Endodermal cell (in vitro differentiated cells): ENCODE measurements at regions not wholly inside any gene's neighbourhood (a gene's known extent, or its start where the extent isn't known, plus 50 kb on each side); places are given as distances from the start of the nearest gene placed in this dataset.

Source experiments
- DNase-seq: peaks from one replicate; pipeline ENCODE4 v3.0.0-alpha.2; 2017
- H3K27ac ChIP-seq: 2 replicates; pipeline ENCODE4 v1.5.1; 2013; ENCODE audit warnings: mild to moderate bottlenecking, low read depth, low read length, moderate library complexity
- H3K27me3 ChIP-seq: 2 replicates; pipeline ENCODE4 v1.6.1; 2013; ENCODE audit warnings: mild to moderate bottlenecking, low read length, moderate library complexity; ENCODE audit not compliant: insufficient read depth, control insufficient read depth, poor library complexity, severe bottlenecking
- H3K36me3 ChIP-seq: 2 replicates; pipeline ENCODE4 v1.7.0; 2013; ENCODE audit warnings: mild to moderate bottlenecking, low read length, moderate library complexity; ENCODE audit not compliant: control insufficient read depth, insufficient read depth
- H3K4me1 ChIP-seq: one replicate; pipeline ENCODE4 v1.7.0; 2013; ENCODE audit warnings: low read length; ENCODE audit not compliant: control insufficient read depth, insufficient read depth
- H3K4me3 ChIP-seq: 2 replicates; pipeline ENCODE4 v1.5.1; 2013; ENCODE audit warnings: mild to moderate bottlenecking, low read length, moderate library complexity
- H3K9ac ChIP-seq: 2 replicates; pipeline ENCODE4 v1.6.1; 2013; ENCODE audit warnings: mild to moderate bottlenecking, low read length, moderate library complexity; ENCODE audit not compliant: poor library complexity, severe bottlenecking; ENCODE audit errors: extremely low read depth
- H3K9me3 ChIP-seq: 2 replicates; pipeline ENCODE4 v1.6.1; 2013; ENCODE audit warnings: mild to moderate bottlenecking, low read length, moderate library complexity; ENCODE audit not compliant: control insufficient read depth
- H3K27ac Mint-ChIP-seq: 2 replicates; pipeline ENCODE4 v1.8.0; 2020; ENCODE audit warnings: mixed read lengths
- H3K27me3 Mint-ChIP-seq: 2 replicates; pipeline ENCODE4 v1.8.0; 2021; ENCODE audit warnings: mild to moderate bottlenecking, mixed read lengths; ENCODE audit not compliant: insufficient read depth
- H3K36me3 Mint-ChIP-seq: 2 replicates; pipeline ENCODE4 v1.8.0; 2020; ENCODE audit warnings: low read depth, mixed read lengths
- H3K4me1 Mint-ChIP-seq: 2 replicates; pipeline ENCODE4 v1.8.0; 2020; ENCODE audit warnings: mixed read lengths
- H3K4me3 Mint-ChIP-seq: 2 replicates; pipeline ENCODE4 v1.8.0; 2020; ENCODE audit warnings: mild to moderate bottlenecking, moderate library complexity, mixed read lengths
- H3K9me3 Mint-ChIP-seq: 2 replicates; pipeline ENCODE4 v1.8.0; 2020; ENCODE audit warnings: mild to moderate bottlenecking, mixed read lengths
- WGBS, 2 experiments: methylation state at CpG; one replicate each; pipeline versions ENCODE4 v1.1.5 to v1.1.7; 2013; ENCODE audit warnings: missing lambda C conversion rate in 2 of 2, mixed read lengths in 1 of 2; ENCODE audit not compliant: insufficient coverage in 1 of 2, insufficient read length in 1 of 2; 5-methylcytosine and 5-hydroxymethylcytosine counted together
- TF ChIP-seq, protein P1 (sequence below): fragments of 200-600 bp; sonication (generic); conservative IDR thresholded peaks from 2 replicates; pipeline ENCODE4 v1.5.0; 2021; ENCODE audit warnings: antibody characterized with exemption, mild to moderate bottlenecking

- Histone ChIP-seq H3K27me3 (no peaks in the 10 kb centered on the region), H3K36me3 (no peaks in the 10 kb centered on the region), H3K9ac (peak overlapping the region; percentile 21), H3K4me1 (no peaks in the 10 kb centered on the region), H3K27ac (no peak overlapping the region), H3K4me3 (peak overlapping the region; percentile 82), H3K9me3 (no peaks in the 10 kb centered on the region)
- H3K36me3 Mint-ChIP-seq: no peaks in the 10 kb centered on the region
- 21 to 32% methylated on average over 17 to 29 of the region's 29 CpGs for WGBS, 2 experiments
- peak overlapping the region; percentile 89 for H3K27ac Mint-ChIP-seq
- no peaks in the 10 kb centered on the region for H3K9me3 Mint-ChIP-seq
- peak overlapping the region; percentile 79 for H3K4me3 Mint-ChIP-seq
- DNase-seq: peak; percentile 93
- TF ChIP-seq, protein P1, sequence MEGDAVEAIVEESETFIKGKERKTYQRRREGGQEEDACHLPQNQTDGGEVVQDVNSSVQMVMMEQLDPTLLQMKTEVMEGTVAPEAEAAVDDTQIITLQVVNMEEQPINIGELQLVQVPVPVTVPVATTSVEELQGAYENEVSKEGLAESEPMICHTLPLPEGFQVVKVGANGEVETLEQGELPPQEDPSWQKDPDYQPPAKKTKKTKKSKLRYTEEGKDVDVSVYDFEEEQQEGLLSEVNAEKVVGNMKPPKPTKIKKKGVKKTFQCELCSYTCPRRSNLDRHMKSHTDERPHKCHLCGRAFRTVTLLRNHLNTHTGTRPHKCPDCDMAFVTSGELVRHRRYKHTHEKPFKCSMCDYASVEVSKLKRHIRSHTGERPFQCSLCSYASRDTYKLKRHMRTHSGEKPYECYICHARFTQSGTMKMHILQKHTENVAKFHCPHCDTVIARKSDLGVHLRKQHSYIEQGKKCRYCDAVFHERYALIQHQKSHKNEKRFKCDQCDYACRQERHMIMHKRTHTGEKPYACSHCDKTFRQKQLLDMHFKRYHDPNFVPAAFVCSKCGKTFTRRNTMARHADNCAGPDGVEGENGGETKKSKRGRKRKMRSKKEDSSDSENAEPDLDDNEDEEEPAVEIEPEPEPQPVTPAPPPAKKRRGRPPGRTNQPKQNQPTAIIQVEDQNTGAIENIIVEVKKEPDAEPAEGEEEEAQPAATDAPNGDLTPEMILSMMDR: no peak
- peaks cover 4% of the 10 kb centered on the region for H3K4me1 Mint-ChIP-seq
- H3K27me3 Mint-ChIP-seq: no peaks in the 10 kb centered on the region
Observed at GRCh38 chr6:26304797-26305640, 60.0 kb upstream of the BTN3A2 start.

GRCh38 chr6:26305641-26305969 is 59.4 kb upstream of the BTN3A2 start:
- Histone ChIP-seq H3K27ac (no peak overlapping the region), H3K9ac (no peak overlapping the region), H3K36me3 (no peaks in the 10 kb centered on the region), H3K4me3 (peak overlapping the region; percentile 82), H3K4me1 (no peaks in the 10 kb centered on the region), H3K9me3 (no peaks in the 10 kb centered on the region), H3K27me3 (no peaks in the 10 kb centered on the region)
- H3K36me3 Mint-ChIP-seq: no peaks in the 10 kb centered on the region
- TF ChIP-seq, protein P1: no peak
- DNase-seq: no peak
- H3K27ac Mint-ChIP-seq: peak overlapping the region; percentile 89
- H3K4me1 Mint-ChIP-seq: peaks cover 7% of the 10 kb centered on the region
- no peaks in the 10 kb centered on the region for H3K27me3 Mint-ChIP-seq
- 46 to 60% methylated on average over 2 to 3 of the region's 3 CpGs for WGBS, 2 experiments
- peak overlapping the region; percentile 79 for H3K4me3 Mint-ChIP-seq
- no peaks in the 10 kb centered on the region for H3K9me3 Mint-ChIP-seq

DNA sequence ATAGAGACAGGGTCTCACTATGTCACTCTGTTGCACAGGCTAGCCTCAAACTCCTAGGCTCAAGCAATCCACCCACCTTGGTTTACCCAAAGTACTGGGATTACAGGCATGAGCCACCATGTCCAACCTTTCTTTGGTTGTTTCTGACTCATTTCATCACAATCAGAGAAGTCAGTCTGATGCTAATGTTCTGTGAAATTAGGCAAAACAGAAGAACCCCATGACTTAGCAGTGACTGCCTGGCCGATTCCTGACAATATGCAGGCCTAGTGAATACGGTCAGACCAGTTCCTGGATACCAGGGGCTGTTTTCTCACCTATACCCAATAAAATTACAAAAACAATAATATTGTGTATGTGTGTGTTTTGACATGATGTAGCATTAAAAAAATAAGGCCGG is 58.8 kb upstream of the BTN3A2 start:
- Mint-ChIP-seq H3K4me3 (no peak overlapping the region), H3K4me1 (peaks cover 10% of the 10 kb centered on the region), H3K36me3 (no peaks in the 10 kb centered on the region), H3K9me3 (no peaks in the 10 kb centered on the region), H3K27me3 (no peaks in the 10 kb centered on the region), H3K27ac (no peak overlapping the region)
- H3K36me3 ChIP-seq: no peaks in the 10 kb centered on the region
- no peak overlapping the region for H3K9ac ChIP-seq
- 84% methylated on average over 3 of the region's 3 CpGs; no CpG with 5 or more reads in 1 of the 2 experiments for WGBS, 2 experiments
- H3K27ac ChIP-seq: no peak overlapping the region
- no peak overlapping the region for H3K4me3 ChIP-seq
- no peak for DNase-seq
- H3K4me1 ChIP-seq: no peaks in the 10 kb centered on the region
- H3K27me3 ChIP-seq: no peaks in the 10 kb centered on the region
- TF ChIP-seq, protein P1: no peak
- H3K9me3 ChIP-seq: no peaks in the 10 kb centered on the region
